ENCODE measurements at regions not wholly inside any gene's neighbourhood (a gene's known extent, or its start where the extent isn't known, plus 50 kb on each side); places are given as distances from the start of the nearest gene placed in this dataset.

GRCh38 chr16:64012166-64012565 lies 1109.7 kb downstream of the CDH11 start:
- DNase-seq: no peak

GRCh38 chr16:64011650-64012049 lies 1110.2 kb downstream of the CDH11 start:
- no peak for DNase-seq

DNA sequence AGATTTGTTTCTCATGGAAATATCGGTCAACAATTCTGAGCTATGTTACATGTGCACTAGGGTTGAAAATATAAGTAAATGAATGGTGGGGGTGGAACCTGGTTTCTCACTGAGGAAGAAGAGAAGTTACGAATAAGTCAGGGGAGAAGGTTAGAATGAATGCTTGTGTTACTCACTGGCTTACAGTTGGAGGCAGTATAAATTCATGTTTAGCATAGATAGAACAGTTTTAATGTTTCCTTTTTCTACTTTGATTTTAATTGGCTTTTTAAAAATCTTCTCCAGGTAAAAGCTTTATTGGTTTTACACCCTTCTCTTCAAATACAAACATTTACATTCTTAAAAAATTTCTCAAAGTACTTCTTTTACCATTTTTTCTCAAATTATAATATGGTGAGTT lies 1113.7 kb downstream of the CDH11 start:
- no peak for DNase-seq

DNA sequence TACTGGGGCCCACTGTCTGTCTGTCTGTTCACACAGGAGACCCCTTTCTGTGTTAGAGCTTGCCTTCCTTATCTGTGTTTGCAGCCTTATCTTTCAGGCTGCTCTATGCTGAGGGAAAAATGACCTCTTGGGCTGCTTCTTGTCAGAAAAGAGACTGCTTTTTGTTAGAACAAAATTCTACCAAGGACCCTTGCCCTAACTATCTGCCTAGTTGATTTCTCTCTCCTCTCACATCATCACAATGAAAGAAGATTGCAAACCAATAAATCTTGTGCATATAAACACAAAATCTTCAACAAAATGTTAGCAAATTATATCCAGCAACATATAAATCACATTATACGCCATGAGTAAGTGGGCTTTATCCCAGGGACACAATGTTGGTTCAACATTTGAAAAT lies 1117.7 kb downstream of the CDH11 start:
- DNase-seq: no peak

DNA sequence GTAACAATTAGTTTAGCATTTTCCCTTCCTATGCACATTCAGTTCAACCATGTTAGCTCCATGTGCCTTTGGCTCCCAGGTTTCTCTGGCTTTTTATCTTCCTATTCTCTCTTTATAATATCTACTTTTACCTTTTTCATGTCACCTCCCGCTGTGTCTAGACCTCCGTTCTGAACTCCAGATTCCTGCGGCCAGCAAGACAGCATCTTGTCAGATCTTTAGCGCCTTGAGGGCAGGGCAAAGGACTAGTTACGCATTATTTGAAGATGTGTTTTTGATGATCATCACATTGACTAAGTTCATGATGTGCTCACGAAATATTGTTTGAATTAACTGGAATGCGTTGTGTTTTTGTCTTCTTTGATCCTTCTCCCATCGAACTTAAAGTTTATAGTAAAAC lies 1126.8 kb downstream of the CDH11 start:
- DNase-seq: no peak

- DNase-seq: no peak
Observed at GRCh38 chr16:63983401-63983800, 1138.5 kb downstream of the CDH11 start.

DNA sequence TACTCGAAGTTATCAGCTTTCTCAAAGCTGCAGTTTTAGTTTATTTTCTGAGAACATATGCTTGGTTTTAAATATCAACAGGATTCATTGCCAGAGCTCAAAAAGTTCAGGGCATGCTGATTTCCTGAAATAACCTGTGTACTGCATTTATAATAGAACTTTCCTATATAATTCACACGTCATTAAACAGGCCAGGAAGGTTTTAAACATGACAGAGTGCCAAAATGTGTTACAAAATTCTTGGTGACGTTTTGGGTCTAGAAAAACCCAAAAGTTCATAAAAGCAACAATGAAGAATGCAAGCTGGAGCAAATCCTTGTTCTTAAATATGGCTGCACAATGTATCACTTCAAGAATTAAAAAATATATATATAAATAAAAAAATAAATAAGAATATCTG lies 1139.1 kb downstream of the CDH11 start:
- DNase-seq: no peak

DNA sequence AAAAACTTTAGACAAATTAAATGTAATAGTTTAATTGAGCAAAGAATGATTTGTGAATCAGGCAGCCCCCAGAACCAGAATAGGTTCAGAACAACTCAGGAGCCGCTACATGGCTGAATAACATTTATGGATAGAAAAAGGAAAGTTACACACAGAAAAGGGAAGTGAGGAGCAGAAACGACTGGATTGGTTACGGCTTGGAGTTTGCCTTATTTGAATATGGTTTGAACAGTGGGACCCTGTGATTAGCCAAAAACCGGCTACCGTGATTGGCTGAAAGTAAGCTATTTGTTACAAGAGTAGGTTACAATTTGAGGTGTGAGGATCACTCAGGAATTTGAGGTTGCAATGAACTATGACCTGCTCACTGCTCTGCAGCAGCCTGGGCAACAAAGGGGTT lies 1139.8 kb downstream of the CDH11 start:
- DNase-seq: no peak

DNA sequence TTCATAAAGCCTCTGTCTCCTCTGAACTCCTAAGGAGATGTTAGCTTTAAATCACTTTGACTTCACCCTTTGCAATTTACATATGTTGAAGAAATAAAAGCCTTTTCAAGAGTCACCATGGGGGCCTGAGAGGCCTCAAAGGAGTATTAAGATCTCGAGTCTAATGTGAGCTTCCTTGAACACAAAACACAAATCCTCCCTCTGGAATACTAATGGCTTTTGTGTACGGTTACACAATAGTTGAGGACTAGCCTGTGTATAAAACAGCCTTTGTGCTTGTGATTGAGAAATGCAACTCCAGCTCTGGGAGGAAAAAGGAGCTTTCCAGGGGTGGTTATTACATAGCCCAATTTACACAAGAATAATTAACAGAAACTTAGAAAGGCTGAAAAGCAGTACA lies 1140.2 kb downstream of the CDH11 start:
- no peak for DNase-seq

GRCh38 chr16:63980763-63981162 lies 1141.1 kb downstream of the CDH11 start:
- no peak for DNase-seq

DNA sequence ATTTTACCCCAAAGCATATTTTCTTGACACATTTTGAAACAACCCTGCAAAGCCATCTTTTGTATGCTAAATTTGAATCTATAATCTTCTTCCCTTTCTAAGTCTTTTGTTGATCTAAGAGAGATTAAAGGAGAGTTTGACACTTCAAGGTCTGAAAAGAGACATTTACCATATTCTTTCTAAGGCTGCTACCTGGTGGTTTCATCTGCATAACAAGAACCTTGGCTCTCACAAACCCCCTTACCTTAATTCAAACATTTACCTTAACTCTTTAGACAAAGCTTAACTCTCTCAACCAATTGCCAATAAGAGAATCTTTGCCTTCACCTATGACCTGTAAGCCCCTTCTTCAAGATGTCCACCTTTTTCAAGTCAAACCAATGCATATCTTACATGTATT lies 1143.6 kb downstream of the CDH11 start:
- no peak for DNase-seq

GRCh38 chr16:63976345-63976744 lies 1145.5 kb downstream of the CDH11 start:
- no peak for DNase-seq

DNA sequence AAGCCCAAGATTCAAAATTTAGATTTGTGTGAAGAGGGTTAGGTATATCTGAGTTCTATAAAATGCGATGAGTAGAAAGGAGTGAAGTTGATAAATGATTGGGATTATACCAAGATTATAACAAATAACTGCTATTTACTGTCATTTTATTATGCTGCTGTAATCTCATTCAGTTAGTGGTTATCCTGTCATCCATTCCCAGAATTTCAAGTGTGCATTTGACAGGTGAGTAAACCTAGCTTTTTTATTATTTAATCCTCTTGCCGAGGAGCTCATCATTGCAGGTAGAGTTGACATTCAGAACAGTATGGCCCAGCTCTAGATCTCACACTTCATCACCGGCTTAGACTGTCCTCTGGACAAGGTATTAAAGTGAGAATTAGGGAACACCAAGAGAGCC lies 1146.2 kb downstream of the CDH11 start:
- no peak for DNase-seq

GRCh38 chr16:63967966-63968365 lies 1153.9 kb downstream of the CDH11 start:
- DNase-seq: no peak

GRCh38 chr16:63960321-63960720 lies 1161.5 kb downstream of the CDH11 start:
- no peak for DNase-seq

DNA sequence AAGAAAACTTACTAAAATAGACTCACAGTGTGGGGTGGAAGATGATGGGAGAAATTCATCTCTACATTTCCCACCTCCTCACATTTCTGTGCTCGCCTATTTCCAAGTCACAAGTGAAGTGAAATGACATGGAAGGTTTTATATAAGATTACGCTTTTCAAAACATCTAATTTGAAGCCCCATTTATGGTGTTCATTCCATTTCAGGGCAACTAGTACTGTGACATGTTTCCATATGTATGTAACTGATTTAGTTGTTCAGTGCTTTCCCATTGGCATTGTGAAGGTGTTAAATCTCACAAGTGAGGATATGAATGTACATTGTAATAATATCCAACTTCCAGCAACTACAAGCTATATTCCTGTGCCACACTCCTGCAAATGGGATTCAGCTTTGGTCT lies 1174.8 kb downstream of the CDH11 start:
- no peak for DNase-seq

GRCh38 chr16:63945806-63946205 lies 1176.1 kb downstream of the CDH11 start:
- DNase-seq: no peak

GRCh38 chr16:63943566-63943965 lies 1178.3 kb downstream of the CDH11 start:
- DNase-seq: no peak

DNA sequence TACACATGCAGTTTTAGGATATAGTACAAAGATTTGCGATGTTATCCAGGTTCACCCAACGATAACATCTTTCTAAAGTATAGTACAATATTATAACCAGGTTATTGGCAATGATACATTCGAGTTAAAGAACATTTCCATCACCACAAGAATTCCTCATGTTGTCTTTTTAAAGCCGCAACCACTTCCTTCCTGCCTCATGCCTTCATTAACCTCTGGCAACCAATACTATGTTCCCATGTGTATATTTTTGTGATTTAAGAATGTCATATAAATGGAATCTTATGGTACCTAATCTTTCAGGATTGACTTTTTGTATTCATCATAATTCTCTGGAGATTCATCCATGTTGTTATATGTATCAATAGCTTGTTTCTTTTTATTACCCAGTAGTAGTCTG lies 1183.2 kb downstream of the CDH11 start:
- no peak for DNase-seq

DNA sequence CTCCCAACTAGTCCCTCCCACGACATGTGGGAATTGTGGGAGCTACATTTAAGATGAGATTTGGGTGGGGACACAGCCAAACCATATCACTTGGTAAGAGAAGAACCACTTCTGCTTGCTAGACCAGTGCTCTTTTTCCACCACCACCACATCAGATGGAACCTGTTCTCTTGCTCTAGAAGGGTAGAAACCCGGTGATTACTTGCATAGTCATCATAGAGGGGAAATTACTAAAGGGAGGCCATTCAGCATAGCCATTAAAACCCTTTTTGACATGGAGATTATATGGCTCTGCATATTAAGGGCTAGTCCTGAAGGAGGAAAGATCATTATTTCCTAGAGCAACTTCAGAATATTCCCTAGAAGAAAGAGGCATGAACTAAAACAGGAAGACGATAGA lies 1188.0 kb downstream of the CDH11 start:
- no peak for DNase-seq

DNA sequence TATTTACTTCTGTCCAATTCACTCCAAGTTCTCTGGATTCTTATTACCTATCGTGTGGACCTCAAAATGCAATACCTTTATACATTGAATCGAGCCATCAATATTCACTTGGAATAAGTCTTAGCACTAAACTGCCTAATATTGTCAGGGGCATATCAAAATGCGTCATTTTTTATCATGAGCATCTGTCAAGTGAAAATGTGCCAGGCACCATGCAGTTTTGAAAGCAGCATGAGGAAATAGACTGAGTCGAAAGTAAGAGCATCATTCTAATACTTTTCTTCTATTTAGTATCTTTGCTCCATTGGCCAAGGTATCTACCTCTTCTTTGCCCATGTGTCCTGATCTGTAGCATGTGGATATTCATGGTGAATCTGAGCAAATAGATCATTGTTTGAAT lies 1193.4 kb downstream of the CDH11 start:
- no peak for DNase-seq

- DNase-seq: no peak
Observed at GRCh38 chr16:63925221-63925620, 1196.6 kb downstream of the CDH11 start.

- no peak for DNase-seq
Observed at GRCh38 chr16:63922560-63922959, 1199.3 kb downstream of the CDH11 start.

DNA sequence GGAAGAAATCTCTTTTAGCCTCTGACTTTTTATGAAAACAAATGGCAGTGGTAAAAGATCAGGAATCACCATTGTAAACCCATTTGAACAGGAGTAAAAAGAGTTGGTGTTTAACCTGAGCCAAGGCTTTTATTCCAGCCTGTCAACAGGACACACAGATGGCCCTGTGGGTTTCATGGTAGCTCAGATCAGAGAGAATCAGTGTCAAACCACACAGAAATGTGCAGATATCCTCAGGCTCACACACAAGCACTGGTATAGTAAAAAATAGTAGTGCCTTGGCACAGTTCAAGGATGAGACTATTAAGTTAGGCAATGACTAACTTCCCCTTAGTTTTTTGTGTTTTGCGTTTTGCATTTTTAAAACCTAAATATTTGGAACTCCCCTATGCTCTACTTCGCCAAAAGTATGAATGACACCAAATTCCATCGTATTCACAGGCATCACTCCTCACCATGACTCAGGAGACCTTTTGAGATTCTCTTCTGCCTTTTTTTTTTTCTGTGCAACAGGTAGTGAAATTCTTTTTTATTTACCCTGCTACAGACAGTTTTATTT lies 1200.0 kb downstream of the CDH11 start:
- DNase-seq: no peak

- DNase-seq: no peak
Observed at GRCh38 chr16:63913290-63913689, 1208.6 kb downstream of the CDH11 start.
